ENCODE measurements at regions not wholly inside any gene's neighbourhood (a gene's known extent, or its start where the extent isn't known, plus 50 kb on each side); places are given as distances from the start of the nearest gene placed in this dataset.
"Not testable (repeated sequence)": the region's sequence is repeated elsewhere in the genome, so short reads cannot be mapped to it uniquely, and the experiment has no call there.

- DNase-seq (ENCODE audit: low spot score in 2 of 2); ATAC-seq (ENCODE audit: low read depth); H3K36me3 Mint-ChIP-seq; H3K27me3 Mint-ChIP-seq; H3K4me3 Mint-ChIP-seq; H3K27ac Mint-ChIP-seq; H3K9me3 Mint-ChIP-seq; H3K4me1 Mint-ChIP-seq: not testable (repeated sequence)
Observed at GRCh38 chr9:39828457-39828856, 473.0 kb downstream of the SPATA31A1 start.

Data from memory B cell (primary cell).